ENCODE measurements at regions not wholly inside any gene's neighbourhood (a gene's known extent, or its start where the extent isn't known, plus 50 kb on each side); places are given as distances from the start of the nearest gene placed in this dataset.

DNA sequence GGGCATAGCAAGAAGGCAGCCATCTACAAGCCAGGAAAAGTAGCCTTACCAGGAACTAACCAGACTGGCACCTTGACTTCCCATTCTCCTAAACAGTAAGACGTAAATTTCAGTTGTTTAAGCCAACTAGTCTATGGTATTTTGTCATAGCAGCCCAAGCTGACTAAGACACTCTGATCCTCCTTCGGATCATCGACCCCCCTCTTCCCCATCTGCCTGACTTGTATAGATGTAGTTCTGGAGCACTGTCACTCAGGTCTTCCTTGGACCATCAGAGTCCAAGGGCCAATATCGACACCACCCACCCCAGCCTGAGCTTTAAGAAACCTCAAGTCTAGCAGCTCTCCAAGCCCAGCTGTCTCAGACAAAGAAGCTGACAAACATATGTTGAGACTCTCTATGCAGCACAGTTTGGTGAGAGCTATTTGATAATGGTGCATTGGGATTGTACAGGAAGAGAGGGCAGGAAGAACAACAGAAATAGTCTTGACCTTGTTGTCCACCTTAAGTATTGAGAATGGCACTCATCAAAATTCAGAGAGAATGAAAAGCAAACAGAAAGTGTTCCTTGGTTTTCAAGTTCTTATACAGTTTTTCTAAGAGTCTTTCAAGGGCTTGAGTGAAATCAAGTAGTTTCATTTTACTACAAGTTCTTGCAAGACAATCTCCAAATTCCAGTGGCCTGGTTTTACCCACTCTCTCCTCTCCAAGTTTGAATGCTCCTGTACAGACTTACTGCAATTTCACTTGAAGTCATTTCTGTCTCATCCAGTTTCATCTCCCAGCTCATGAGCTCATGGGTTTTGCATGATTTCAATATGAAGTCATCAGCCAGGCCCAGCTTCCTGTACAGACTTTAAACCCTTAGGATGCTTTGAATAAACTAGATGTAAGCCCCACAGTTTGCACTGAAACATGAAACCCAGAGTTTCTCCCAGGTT lies 122.3 kb upstream of the RAI14 start:
- TF ChIP-seq GATA2 (IDR thresholded peaks at IDR 0.05; ENCODE audit: low read depth, low read length) (no peak), GATA3 (IDR thresholded peaks at IDR 0.05; ENCODE audit: low read depth, low read length) (no peak)

DNA sequence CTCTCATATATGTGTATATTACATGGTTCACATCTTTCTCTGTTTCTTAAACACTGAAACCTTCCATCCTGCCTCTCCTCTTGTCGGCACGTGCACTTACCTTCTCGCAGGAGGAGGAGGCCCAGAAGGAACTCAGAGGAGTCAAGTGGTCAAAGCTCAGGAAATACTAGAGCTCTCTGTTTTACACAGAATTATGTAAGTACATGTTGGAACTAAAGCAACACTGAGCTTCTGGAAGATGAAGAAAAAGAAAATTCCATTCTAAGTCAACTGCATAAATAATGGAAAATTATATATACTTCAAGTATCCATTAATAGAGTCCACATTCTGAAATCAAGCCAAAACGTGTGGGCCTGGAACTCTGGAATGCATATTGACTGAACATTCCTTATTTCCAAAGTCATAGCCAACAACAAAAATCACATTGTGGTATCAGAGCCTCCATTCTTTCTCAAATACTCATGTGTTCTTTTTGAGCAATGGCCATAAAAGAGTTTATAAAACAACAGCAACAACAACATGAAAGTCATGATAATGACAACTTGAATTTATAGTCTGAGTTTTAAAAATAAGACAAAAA lies 121.5 kb upstream of the RAI14 start:
- TF ChIP-seq GATA2 (IDR thresholded peaks at IDR 0.05; ENCODE audit: low read depth, low read length), result no peak
- no peak for TF ChIP-seq GATA3 (IDR thresholded peaks at IDR 0.05; ENCODE audit: low read depth, low read length)

DNA sequence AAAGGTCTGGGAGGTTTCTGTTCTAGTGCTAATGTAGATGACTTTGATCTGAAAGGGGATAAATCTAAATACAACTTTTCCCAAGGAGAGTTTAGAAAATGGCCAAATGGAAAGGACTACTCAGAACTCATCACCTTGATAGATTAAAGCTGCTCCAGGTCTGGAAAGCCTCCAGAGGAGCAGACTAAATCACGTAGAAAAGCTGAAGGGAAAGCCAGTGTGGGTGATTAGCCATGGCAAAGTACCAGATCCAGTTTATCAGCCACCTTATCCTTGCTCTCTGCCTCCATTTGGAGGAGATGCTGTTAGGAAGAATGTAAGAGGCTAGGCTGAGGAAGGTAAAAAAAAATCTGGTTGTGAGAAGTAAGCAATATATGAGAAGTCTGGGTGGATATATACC lies 120.7 kb upstream of the RAI14 start:
- TF ChIP-seq GATA3 (IDR thresholded peaks at IDR 0.05; ENCODE audit: low read depth, low read length), result no peak

DNA sequence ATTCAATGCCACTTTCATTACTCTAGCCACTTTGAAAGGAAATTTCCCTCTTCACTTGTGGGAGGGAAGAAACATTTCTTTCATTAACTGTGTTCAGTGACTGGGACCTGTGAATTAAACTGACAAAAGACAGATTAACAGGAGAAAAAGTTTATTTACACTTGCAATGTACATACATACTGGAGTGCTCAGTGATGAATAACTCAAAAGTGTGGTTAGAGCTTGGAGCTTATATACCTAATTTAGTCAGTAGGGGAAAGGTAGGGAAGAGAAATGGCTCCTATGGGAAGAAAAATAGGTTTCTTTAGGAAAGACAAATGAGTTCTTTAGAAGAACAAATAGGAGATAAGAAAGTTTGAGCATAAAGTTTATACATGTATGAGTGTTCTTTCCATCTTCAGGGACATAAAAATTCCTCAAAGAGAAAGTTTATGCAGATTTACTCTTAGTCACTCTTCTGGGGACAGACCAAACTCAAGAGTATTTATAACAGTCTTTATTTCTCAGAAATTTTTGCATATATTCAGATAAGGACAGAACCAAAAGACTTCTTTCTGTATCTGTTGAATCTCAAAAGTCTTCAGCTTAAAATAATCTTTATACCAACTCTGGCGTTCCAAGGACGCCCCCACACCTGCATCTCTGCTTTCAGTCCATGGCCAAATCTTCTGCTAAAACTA lies 120.0 kb upstream of the RAI14 start:
- no peak for TF ChIP-seq GATA2 (IDR thresholded peaks at IDR 0.05; ENCODE audit: low read depth, low read length)
- TF ChIP-seq GATA3 (IDR thresholded peaks at IDR 0.05; ENCODE audit: low read depth, low read length), result no peak

DNA sequence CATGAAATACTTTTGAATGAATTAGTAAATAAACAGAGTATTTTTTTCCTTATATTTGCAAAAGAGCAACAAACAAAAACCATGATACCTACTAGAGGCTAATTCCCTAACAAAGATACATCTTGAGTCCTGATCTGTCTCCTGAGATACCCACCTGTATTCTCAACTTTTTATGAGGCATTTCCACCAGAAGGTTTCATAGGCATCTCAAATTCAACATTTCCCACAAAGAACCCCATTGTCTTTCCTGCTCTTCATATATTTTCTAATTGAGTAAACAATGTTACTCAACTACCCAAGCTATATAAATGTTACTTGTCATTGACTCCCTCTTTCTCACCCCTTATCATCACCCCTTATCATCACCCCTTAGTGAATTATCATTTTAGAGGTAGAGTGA lies 119.4 kb upstream of the RAI14 start:
- TF ChIP-seq GATA2 (IDR thresholded peaks at IDR 0.05; ENCODE audit: low read depth, low read length), result no peak

DNA sequence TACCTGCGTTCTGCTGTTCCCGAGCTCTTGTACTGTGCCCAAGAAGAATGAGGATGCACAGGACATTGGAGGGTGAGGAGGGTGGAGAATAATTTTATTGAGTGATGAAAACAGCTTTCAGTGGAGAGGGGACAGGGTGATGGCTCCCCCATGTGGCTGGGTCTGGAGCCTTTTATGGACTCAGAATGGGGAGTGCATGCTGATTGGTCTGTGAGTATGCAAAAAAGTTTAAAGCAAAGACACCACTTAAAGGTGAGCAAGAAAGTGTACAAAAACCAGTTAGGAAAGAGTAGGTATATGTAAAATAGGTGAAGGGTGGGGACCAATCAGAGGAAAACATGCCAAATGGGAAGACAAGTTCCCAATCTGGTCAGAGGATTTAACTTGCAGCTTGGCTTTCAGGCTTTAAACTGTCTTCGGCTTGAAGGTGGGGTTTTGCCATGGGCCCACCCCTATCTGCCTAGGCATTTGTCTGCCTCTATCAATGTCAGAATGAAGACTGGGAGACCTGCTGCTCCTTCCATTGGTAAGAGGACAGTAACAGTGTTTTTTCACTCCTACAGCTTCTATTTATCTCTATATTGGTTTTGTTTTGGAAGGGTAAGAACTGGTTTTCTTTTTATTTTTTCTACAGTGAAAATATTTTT lies 118.0 kb upstream of the RAI14 start:
- TF ChIP-seq GATA3 (IDR thresholded peaks at IDR 0.05; ENCODE audit: low read depth, low read length) (no peak), GATA2 (IDR thresholded peaks at IDR 0.05; ENCODE audit: low read depth, low read length) (no peak)

DNA sequence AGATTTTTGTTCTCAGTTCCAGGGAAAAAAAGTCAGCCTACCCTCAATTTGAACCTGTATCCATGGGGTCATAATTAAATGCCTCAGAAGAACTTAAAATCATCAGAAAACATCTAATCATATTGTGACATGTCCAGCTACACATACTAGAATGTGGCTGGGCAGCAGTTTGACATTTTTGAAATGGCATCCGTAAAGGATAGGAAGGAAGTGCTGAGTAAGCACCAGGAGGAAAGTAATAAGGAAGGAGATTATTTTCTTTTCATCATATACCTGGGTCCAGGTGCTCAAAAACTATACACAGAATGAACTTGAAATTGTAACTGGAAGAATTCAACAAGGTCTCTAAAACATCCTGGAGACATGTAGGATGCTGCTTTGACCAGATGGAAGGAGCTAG lies 116.9 kb upstream of the RAI14 start:
- no peak for TF ChIP-seq GATA3 (IDR thresholded peaks at IDR 0.05; ENCODE audit: low read depth, low read length)
- no peak for TF ChIP-seq GATA2 (IDR thresholded peaks at IDR 0.05; ENCODE audit: low read depth, low read length)

DNA sequence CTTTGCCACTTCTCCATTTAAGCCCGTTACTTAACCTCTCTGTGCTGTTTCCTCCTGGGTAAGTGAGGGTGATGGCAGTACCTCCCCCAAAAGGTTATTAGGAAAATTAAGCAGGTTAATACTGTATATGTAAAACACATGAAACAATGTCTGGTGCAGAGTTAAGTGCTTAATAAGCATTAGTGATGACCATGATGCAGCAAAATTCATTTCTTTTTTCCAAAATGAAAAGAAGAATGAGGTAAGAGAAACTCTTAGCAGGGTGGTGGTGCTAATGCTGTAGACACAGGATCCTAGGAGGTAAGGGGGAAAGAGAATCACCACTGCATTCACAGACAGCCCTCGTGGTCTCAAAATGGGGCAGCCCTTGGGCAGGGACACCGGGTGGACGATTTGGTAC lies 115.1 kb upstream of the RAI14 start:
- TF ChIP-seq GATA2 (IDR thresholded peaks at IDR 0.05; ENCODE audit: low read depth, low read length) (no peak), GATA3 (IDR thresholded peaks at IDR 0.05; ENCODE audit: low read depth, low read length) (no peak)

DNA sequence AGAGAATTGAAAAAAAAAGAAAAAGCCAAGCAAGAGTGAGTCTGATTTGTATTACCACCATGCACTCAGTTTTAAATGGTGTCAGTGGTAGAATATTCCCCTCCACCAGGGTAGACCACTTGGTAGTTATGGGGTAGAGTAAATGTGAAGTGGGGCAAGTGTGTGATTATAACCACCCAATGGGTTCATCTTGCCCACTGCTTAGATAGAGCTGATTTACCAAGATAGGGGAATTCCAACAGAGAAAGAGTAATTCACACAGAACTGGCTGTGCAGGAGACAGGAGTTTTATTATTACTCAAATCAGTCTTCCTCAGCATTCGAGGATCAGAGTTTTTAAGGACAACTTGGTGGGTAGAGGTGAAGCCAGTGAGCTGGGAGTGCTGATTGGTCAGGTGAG lies 113.3 kb upstream of the RAI14 start:
- TF ChIP-seq GATA3 (IDR thresholded peaks at IDR 0.05; ENCODE audit: low read depth, low read length) (no peak), GATA2 (IDR thresholded peaks at IDR 0.05; ENCODE audit: low read depth, low read length) (no peak)

DNA sequence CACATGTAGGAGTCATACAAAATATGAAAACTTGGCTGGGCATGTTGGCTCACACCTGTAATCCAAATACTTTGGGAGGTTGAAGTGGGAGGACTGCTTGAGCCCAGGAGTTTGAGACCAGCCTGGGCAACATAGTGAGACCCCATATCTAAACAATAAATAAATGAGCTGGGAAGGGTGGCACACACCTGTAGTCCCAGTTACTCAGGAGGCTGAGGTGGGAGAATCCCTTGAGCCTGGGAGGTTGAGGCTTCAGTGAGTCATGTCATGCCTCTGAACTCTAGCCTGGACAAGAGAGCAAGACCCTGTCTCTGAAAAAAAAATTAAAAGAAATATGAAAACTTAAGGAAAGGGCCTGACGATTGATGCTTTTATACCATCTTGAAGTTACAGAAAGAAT lies 112.4 kb upstream of the RAI14 start:
- TF ChIP-seq GATA2 (IDR thresholded peaks at IDR 0.05; ENCODE audit: low read depth, low read length) (no peak), GATA3 (IDR thresholded peaks at IDR 0.05; ENCODE audit: low read depth, low read length) (no peak)

DNA sequence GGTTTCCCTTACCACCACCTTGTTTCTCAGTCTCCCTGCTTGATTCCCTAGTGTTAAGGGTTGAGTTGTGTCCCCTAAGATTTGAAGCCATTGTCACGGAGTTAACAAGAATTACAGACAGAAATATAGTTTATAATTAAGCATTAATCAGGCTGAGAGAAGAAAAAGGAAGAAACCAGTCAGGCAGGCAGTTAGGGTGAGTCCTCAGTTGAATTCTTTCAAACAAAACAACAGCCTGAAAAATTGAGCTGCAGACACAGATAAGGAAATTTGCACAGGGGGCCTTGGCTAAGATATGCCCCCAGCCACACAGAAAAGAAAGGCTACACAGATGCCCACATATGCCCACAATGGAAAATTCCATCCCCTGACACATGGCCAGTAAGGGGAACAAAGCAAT lies 111.7 kb upstream of the RAI14 start:
- TF ChIP-seq GATA2 (IDR thresholded peaks at IDR 0.05; ENCODE audit: low read depth, low read length) (no peak), GATA3 (IDR thresholded peaks at IDR 0.05; ENCODE audit: low read depth, low read length) (no peak)

DNA sequence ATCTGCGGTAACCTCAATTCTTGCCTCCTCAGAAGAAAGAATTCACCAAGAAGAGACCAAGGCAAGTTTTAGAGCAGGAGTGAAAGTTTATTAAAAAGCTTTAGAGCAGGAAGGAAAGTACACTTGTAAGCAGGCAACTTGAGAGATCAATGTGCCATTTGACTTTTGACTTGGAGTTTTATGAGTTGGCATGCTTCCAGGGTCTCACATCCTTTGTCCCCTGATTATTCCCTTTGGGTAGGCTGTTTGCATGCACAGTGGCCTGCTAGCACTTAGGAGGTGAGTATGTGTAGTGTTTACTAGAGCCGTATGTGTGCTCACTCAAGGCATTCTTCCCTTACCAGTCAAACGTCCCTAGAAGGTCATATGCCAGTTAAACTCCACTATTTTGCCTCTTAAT lies 111.0 kb upstream of the RAI14 start:
- TF ChIP-seq GATA3 (IDR thresholded peaks at IDR 0.05; ENCODE audit: low read depth, low read length), result no peak
- no peak for TF ChIP-seq GATA2 (IDR thresholded peaks at IDR 0.05; ENCODE audit: low read depth, low read length)

DNA sequence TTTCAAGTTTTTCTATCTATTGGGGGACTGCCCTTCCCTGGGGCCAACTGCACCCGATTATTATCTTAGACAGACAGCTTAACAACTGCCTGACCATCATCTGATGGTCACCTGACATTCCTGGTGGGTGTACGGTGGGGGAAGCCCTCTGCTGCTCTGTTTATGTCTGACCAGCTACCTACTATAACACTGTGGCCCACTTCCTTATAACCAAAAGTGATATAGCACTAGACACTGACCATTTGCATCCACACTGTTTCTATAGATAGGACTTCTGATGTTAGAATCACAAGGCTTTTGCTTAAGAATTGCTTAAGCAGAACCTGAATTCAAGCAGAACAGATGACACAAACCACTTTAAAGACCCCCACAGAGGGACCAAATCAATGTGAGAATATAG lies 110.5 kb upstream of the RAI14 start:
- TF ChIP-seq GATA3 (IDR thresholded peaks at IDR 0.05; ENCODE audit: low read depth, low read length), result no peak

DNA sequence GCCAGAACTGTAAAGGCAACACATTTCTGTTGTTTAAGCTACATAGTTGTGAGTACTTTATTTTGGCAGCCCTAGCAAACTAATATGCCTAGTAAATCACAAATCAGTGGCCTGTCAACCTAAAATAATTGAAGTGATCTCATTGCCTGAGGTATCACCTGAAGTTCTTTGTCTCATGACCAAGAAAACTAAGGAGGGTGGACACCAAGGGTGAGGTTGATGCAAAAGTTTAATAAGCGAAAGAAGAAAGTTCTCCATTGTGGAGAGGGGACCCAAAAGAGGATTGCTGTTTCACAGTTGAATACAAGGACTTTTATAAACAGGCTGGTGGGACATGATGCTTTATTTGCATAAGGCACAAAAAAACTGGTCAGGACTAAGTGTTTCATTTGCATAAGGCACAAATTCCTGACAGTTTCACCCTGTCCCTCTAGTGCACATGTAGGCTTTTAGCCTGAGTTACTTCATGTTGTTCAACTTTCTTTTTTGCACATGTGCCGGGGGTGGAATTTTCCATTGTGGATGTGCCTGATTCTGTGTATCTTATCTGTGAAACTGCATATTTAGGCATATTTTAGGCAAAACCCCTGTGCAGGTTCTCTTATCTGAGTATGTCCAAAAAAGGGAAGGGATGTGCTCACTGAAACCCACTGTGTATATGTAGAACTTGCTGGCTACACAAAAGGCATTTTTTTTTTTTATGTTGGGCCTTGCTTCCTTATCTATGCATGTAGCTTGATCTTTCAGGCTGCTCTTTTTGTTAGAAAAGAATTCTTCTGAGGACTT lies 108.6 kb upstream of the RAI14 start:
- TF ChIP-seq GATA2 (IDR thresholded peaks at IDR 0.05; ENCODE audit: low read depth, low read length), result no peak
- no peak for TF ChIP-seq GATA3 (IDR thresholded peaks at IDR 0.05; ENCODE audit: low read depth, low read length)

Data from SH-SY5Y (cell line).